SU-DHL-6 (cell line): ENCODE measurements at regions not wholly inside any gene's neighbourhood (a gene's known extent, or its start where the extent isn't known, plus 50 kb on each side); places are given as distances from the start of the nearest gene placed in this dataset.

Experiments used
- EZH2phosphoT487 ChIP-seq: fragments of 200-600 bp; sonication (generic), shearing (Covaris generic); conservative IDR thresholded peaks from 2 replicates; pipeline ENCODE4 v1.6.1; 2018; ENCODE audit warnings: mild to moderate bottlenecking, antibody characterized with exemption, low read length, moderate library complexity, mixed read lengths
- TF ChIP-seq, protein P1 (sequence below): fragments of 200-600 bp; sonication (generic); IDR thresholded peaks from one replicate; pipeline ENCODE4 v1.5.1; 2017; ENCODE audit warnings: antibody characterized with exemption, mild to moderate bottlenecking, low read length, moderate library complexity; ENCODE audit not compliant: insufficient read depth, poor library complexity, severe bottlenecking

DNA sequence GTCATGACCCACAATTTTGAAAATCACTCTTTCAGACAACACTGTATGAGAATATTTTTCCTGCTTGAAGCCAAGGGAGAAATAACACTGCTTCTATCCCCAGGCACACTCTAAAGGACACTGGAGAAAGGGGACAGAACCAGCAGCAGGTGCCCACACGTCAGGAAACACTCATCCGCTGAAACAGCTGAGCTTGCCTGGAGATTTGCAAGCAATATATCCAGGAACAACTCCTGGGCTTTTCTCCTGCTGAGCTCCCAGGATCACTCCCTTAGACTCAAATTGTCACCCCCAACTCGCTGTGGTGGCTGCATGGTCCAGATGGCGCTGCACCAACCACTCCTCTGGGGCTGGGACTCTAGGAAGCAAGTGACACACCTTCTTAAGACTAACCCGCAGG lies 186.7 kb downstream of the ARL4C start:
- TF ChIP-seq, protein P1, sequence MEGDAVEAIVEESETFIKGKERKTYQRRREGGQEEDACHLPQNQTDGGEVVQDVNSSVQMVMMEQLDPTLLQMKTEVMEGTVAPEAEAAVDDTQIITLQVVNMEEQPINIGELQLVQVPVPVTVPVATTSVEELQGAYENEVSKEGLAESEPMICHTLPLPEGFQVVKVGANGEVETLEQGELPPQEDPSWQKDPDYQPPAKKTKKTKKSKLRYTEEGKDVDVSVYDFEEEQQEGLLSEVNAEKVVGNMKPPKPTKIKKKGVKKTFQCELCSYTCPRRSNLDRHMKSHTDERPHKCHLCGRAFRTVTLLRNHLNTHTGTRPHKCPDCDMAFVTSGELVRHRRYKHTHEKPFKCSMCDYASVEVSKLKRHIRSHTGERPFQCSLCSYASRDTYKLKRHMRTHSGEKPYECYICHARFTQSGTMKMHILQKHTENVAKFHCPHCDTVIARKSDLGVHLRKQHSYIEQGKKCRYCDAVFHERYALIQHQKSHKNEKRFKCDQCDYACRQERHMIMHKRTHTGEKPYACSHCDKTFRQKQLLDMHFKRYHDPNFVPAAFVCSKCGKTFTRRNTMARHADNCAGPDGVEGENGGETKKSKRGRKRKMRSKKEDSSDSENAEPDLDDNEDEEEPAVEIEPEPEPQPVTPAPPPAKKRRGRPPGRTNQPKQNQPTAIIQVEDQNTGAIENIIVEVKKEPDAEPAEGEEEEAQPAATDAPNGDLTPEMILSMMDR = no peak
- TF ChIP-seq EZH2phosphoT487 = no peak
